NB4 (cell line): ENCODE measurements at regions not wholly inside any gene's neighbourhood (a gene's known extent, or its start where the extent isn't known, plus 50 kb on each side); places are given as distances from the start of the nearest gene placed in this dataset.

Experiments
- DNase-seq: peaks from one replicate; pipeline ENCODE4 v3.0.0; 2010; ENCODE audit warnings: low read depth
- H3K4me3 ChIP-seq: one replicate; pipeline ENCODE4 v1.5.1; 2011; ENCODE audit warnings: mild to moderate bottlenecking, low read depth, low read length, moderate library complexity
- MYC ChIP-seq: IDR thresholded peaks from 2 replicates; pipeline ENCODE4 v1.6.1; 2011; ENCODE audit warnings: low read depth, low read length
- POLR2A ChIP-seq: IDR thresholded peaks from 2 replicates; pipeline ENCODE4 v1.6.1; 2011; ENCODE audit warnings: mild to moderate bottlenecking; ENCODE audit not compliant: insufficient read length; ENCODE audit errors: extremely low read depth
- TF ChIP-seq, protein P1 (sequence below): IDR thresholded peaks from 2 replicates; pipeline ENCODE4 v1.6.1; 2011; ENCODE audit warnings: low read depth, low read length
- TF ChIP-seq, protein P2 (sequence below): IDR thresholded peaks from one replicate; pipeline ENCODE4 v1.5.1; 2012; ENCODE audit warnings: low read depth, low read length

DNA sequence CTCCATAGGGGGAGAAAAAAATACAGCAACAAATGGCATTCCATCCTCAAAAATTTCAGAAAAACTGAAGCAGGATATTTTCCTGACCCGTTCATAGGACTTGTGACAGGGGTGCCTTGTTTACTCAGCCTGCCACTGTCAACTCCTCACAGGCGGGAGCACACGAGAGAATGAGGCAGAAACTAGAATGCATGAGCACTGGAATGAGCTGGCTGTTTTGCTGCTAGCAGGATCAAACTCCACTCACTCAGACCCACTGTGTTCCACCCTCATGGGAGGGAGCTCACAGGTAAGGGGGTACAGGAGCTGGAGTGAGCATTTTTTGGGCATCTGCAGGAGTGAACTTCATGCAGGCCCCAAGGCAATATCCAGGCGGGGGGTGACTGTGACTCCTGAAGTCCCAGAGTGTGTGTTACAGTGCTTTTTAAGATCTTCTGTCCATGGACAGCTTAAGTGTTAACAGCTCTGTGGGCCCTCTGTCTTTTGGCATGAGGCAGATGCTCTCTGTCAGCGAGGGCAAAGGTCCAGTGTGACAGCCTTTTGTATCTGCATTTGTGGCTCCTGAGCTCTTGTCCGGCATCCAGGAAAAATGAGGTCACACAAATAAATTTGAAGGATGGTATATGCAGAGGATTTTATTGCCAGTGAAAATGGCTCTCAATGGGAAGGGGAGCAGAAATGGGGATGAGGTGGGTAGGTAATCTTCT lies 905.7 kb upstream of the TENM4 start:
- DNase-seq, result no peak
- TF ChIP-seq, protein P1, sequence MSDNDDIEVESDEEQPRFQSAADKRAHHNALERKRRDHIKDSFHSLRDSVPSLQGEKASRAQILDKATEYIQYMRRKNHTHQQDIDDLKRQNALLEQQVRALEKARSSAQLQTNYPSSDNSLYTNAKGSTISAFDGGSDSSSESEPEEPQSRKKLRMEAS, result no peak
- TF ChIP-seq MYC, result no peak
- TF ChIP-seq, protein P2, sequence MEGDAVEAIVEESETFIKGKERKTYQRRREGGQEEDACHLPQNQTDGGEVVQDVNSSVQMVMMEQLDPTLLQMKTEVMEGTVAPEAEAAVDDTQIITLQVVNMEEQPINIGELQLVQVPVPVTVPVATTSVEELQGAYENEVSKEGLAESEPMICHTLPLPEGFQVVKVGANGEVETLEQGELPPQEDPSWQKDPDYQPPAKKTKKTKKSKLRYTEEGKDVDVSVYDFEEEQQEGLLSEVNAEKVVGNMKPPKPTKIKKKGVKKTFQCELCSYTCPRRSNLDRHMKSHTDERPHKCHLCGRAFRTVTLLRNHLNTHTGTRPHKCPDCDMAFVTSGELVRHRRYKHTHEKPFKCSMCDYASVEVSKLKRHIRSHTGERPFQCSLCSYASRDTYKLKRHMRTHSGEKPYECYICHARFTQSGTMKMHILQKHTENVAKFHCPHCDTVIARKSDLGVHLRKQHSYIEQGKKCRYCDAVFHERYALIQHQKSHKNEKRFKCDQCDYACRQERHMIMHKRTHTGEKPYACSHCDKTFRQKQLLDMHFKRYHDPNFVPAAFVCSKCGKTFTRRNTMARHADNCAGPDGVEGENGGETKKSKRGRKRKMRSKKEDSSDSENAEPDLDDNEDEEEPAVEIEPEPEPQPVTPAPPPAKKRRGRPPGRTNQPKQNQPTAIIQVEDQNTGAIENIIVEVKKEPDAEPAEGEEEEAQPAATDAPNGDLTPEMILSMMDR, result no peak
- TF ChIP-seq POLR2A, result no peak

DNA sequence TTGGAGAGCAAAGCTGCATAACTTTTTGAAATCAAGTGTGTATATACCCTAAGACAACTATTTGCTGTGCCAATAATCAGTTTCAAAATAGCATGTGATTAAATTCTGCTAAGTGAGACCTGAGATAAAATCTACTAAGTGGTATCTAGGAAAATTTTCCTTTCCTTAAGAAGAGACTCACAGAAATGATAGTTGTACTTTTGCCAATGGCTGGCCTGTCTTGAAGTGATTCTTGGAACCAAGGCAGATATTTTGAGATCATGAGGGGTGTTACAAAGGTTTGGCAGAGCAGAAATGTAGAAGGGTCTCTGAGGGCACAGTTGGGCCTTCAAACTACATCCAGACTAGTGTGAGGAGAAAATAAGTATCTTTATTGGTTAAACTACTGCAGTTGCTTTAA lies 902.6 kb upstream of the TENM4 start:
- DNase-seq, result no peak
- no peak overlapping the region for H3K4me3 ChIP-seq
- TF ChIP-seq POLR2A, result no peak
- TF ChIP-seq, protein P1, result no peak
- TF ChIP-seq, protein P2, result no peak
- TF ChIP-seq MYC, result no peak

More for the DNA sequence above, 905.7 kb upstream of the TENM4 start:
- H3K4me3 ChIP-seq, result no peak overlapping the region

DNA sequence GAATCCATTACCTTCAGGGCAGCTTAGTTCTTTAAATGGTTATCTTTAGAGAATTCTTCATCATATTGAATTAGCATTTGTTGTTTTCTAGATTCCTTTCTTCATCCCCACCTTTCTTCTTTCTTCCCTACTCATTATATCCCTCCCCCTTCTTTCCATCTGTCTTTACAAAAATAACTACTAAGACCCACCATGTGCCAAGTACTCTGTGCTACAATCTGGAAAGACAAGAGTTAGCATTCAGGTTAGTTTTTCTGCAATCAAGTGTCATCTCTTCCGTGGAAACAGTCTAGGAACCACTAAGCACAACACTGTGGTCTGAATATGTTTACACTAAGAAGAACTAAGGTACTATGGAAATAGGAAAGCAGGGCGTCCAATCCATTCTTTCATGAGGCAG lies 897.4 kb upstream of the TENM4 start:
- DNase-seq, result no peak
- H3K4me3 ChIP-seq, result no peak overlapping the region
- TF ChIP-seq, protein P2, result no peak
- no peak for TF ChIP-seq MYC
- TF ChIP-seq POLR2A, result no peak
- TF ChIP-seq, protein P1, result no peak

DNA sequence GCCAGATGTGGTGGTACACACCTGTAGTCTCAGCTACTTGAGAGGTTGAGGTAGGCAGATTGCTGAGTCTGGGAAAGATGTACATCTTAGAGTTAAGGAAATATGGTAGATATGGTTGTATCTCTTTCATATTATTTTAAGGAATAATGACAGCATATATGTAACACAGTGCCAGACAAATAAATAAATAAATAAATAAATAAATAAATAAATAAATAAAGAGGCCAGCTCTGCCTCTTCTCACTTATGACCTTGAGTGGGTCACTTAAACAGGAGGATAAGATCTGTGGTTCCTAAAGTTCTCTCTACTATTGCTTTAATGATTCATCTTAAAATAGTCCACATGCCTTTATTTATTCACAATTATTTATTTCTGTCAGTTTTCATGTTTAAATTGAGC lies 890.9 kb upstream of the TENM4 start:
- TF ChIP-seq, protein P2, result no peak
- TF ChIP-seq, protein P1, result no peak
- TF ChIP-seq MYC (no peak), POLR2A (no peak)
- H3K4me3 ChIP-seq, result no peak overlapping the region
- DNase-seq, result no peak

DNA sequence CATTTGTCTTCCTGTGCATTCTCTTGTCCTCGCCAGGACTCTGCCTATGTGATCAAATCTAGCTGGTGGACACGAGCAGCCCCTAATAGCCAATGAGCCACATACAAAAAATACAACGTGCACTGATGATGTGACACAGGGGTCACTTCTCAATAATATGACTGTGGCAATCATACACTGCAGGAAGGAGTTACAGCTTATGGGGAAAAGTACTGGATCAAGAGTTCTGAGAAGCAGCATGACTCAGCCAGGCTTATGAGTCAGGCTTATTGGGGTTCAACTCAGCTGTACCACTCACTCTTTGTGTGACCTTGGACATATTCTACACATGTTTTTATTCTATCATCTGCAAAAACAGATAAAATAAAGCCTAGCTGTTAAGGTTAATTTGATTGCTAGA lies 889.4 kb upstream of the TENM4 start:
- no peak overlapping the region for H3K4me3 ChIP-seq
- DNase-seq, result no peak
- no peak for TF ChIP-seq POLR2A
- TF ChIP-seq, protein P1, result no peak
- TF ChIP-seq MYC, result no peak
- TF ChIP-seq, protein P2, result no peak
